HTR-8/SVneo (cell line): ENCODE measurements at regions not wholly inside any gene's neighbourhood (a gene's known extent, or its start where the extent isn't known, plus 50 kb on each side); places are given as distances from the start of the nearest gene placed in this dataset.
"Not testable (repeated sequence)": the region's sequence is repeated elsewhere in the genome, so short reads cannot be mapped to it uniquely, and the experiment has no call there.

Source experiments
- DNase-seq: peaks from one replicate; pipeline ENCODE4 v3.0.0; 2011; ENCODE audit warnings: low spot score, mixed read lengths; ENCODE audit not compliant: insufficient read length
- FAIRE-seq: peaks from 2 replicates; lab custom pipeline; 2011; peaks lifted over from hg19 to GRCh38; lab: Jason Lieb, UNC

DNA sequence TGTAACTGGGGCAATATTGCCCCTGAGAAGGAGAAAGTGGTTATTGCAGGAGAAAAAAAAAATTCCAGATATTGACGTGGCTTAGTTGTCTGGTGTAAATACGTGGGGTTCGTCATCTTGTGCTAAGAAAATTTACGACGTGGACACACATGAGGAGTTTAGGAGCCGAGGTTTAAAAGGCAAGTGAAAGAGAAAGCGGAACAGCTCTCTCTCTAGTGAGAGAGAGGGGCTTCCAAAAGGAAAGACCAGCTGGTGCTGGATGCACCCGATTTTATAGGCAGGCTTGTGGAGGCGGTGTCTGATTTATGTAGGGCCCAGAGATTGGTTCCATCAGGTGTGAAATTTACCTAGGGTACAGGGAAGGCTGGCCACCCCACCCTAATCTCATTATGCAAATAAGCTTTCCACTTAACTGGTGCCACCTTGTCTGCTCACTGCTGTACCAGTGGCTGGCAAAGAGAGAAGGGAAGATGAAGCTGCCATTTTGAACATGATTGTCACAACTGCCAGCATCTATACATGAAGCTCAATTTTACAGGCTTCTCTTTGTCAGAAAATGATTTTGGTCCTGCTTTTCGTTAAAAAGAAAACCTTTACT lies 845.1 kb downstream of the DACH1 start:
- FAIRE-seq (no peak), DNase-seq (no peak)

DNA sequence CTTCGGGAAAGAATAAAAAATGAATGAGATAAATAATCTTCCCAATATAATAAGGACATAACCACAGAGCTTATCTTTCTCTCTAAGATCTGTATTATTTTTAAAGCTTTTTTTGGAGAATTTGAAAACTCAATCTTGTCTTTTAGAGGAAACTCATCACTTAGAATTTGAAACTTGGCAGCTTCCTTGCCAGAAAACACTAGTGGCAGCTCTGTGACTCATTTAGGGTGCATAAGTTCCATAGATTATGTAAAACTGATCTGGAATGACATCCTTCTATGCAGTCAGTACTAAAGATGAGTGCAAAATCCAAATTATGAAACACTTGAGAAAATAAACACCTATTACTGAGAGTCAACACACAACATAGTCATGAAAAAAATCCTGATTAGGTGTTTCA lies 848.0 kb downstream of the DACH1 start:
- FAIRE-seq: no peak
- no peak for DNase-seq

GRCh38 chr13:71018544-71018943 lies 848.5 kb downstream of the DACH1 start:
- DNase-seq: no peak
- no peak for FAIRE-seq

DNA sequence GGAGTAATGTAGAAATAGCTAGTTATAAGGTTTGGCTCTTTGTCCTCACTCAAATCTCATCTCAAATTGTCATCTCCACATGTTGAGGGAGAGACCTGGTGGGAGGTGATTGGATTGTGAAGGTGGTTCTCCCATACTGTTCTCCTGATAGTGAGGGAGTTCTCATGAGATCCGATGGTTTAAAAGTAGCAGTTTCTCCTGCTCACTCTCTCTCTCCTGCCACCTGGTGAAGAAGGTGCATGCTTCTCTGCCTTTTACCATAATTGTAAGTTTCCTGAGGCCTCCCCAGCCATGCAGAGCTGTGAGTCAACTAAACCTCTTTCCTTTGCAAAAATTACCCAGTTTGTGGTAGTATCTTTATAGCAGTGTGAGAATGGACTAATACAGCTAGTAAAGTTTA lies 849.4 kb downstream of the DACH1 start:
- FAIRE-seq: no peak
- DNase-seq: no peak

- DNase-seq (no peak), FAIRE-seq (no peak)
Measured at GRCh38 chr13:71015516-71015915, 851.5 kb downstream of the DACH1 start.

- DNase-seq: no peak
- no peak for FAIRE-seq
Measured at GRCh38 chr13:71015021-71015420, 852.0 kb downstream of the DACH1 start.

DNA sequence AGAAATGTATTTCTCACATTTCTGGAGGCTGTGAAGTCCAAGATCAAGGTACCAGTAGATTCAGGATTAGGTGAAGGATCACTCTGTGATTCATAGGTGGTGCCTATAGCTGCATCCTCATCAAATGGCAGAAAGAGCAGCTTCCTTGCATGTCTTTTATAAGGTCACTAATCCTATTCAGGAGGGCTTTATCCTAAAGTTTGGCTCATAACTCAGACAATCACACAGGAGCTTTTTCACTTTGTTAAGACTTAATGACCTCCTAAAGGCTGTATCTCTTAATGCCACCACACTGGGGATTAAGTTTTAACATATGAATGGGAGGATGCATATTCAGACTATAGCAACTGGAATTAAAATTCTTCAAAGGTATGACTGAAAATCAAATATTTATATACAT lies 861.1 kb downstream of the DACH1 start:
- DNase-seq (no peak), FAIRE-seq (no peak)

DNA sequence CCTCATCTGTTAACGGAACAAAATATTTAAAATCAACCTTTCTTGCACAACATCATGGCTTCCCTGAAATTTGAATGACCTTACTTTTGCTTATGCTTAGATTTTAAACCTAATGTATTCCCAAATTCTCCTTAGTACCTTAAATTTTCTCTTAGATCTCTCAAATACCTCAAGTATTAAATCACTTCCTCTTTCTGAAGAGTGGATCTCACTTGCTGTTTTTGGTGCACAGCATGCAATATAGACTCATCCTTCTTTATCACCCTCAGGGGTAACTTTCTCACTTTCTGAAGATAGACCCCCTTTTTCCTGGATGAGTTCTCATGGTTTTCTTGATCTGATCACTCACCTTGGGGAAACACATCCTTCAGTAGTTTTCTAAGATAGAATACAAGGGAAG lies 871.7 kb downstream of the DACH1 start:
- FAIRE-seq (no peak), DNase-seq (no peak)

DNA sequence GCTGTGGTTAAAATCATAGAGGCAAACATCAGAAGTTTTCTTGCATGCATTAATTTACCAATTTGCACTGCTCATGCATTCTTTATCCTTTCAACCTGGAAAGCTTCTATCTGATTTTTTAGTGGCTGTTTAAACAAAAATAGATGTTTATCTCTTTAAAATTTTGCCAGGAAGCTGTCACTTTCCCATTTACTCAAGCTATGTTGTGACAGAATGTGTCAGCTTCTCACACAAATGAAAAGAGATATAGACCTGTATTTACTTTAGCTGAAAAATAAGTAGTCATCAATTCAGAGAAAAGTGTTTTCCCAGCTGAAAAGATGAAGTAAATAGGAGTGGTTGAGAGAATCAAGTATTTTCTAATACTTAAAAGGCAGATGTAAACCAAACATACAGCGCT lies 872.8 kb downstream of the DACH1 start:
- FAIRE-seq (no peak), DNase-seq (no peak)

- FAIRE-seq (no peak), DNase-seq (no peak)
Measured at GRCh38 chr13:70987043-70987442, 878.8 kb upstream of the KLHL1 start.

- FAIRE-seq: no peak
- no peak for DNase-seq
Measured at GRCh38 chr13:70985371-70985770, 877.1 kb upstream of the KLHL1 start.

DNA sequence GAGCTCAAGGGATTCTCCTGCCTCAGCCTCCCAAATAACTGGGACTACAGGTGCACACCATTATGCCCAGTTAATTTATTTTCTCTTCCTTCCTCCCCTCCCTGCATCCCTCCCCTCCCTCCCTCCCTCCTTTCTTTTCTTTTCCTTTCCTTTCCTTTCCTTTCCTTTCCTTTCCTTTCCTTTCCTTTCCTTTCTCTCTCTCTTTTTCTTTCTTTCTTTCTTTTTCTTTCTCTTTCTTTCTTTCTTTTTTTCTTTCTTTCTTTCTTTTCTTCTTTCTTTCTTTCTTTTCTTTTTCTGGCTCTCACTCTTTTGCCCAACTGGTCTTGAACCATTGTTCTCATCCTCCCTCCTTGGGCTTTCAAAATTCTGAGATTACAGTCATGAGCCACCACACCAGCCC lies 873.0 kb upstream of the KLHL1 start:
- DNase-seq, FAIRE-seq: not testable (repeated sequence)

- DNase-seq: no peak
- FAIRE-seq: no peak
Measured at GRCh38 chr13:70969321-70969720, 861.1 kb upstream of the KLHL1 start.

- DNase-seq (no peak), FAIRE-seq (no peak)
Measured at GRCh38 chr13:70967564-70967963, 859.3 kb upstream of the KLHL1 start.

DNA sequence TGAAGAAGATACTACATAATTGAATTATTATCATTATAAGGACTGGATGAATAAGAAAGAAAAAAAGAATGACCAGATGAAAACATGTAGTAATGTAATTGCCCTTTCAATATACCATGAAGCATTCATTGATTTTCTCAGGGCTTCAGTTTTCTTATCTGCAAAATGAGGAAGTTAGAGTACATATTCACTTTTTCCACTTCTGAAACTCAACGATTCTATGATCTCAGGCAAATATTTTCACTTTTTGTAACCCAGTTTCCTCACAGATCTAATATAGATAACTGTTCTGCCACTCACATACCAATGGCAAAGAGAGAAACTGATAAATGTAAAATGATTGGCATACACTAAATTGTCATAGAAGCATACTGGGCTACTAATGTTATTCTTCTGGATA lies 856.6 kb upstream of the KLHL1 start:
- FAIRE-seq: no peak
- no peak for DNase-seq

DNA sequence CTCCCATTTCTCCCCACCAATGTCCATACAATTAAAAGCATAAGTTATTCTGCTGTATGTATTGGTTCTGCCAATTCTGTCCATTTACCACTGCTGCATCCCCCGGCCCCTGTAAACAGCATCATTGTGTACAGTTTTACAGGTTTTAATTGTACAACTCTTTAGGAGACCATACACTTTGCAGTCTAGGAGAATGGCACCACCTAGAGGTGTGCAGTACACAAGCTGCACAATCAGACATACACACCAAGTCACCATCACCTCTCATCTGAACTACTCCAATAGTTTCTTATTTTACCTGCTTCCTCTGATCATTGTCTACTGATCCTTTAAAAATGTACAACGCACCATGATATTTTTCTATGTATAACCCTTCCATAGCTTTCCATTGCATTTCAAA lies 855.9 kb upstream of the KLHL1 start:
- no peak for FAIRE-seq
- no peak for DNase-seq

DNA sequence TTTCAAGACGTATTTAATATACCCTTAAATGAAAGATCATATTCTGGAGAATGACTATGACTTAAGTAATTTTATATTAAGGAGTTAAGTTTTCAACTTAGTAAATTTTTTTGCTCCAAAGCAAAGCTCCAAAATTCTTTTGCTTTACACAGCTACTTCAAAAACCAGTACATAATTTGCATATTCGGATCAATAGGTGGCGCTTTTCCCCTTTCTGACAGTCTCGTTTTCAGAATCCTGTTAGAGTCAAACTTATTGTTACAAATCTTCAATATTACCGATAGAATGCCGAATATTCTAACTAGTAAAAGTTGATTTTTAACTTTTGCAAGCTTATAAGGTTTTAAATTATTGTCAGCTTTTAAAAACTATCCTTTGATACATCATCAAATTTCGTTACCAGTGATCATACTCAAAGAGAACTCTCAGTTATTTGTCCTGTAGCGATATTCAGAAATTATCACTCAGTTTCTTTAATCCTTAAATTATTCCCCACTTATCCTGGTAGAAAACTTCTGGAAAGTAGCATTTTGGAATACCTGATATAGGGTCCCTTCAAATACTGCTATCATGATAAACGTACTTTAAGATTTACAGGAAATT lies 852.7 kb upstream of the KLHL1 start:
- no peak for DNase-seq
- FAIRE-seq: no peak

DNA sequence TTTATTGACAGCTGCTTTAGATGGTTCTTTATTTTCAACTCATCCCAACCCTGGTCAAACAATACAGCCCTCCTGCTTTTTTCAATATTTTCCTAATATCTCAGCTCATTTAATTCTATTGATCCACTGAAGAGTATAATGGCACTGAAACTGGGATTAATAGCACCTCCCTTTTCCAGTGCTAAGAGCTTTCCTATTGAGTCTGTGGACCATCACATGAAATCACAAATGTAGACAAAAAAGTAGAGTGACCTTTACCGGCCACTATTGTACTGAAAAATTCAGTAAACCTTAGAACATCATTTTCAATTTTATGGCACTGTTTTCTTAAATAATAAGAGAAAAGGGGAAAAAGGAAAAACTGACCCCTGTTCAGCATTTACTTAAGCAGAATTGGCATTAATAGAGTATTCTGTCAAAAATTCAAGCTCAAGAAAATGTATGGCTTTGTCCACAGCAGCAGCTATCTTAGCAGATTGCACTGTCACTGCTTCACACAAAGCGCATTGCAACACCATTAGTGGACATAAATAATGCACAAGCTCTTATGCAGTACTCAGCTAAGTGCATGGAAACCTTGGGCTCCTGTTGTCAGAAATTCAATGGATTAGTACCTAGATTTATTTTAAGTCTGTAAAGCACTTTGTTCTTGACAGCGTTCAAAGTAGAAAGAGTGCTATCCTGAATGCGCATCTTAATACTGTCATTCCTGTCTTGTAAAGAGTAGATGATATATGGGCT lies 851.0 kb upstream of the KLHL1 start:
- DNase-seq (no peak), FAIRE-seq (no peak)

GRCh38 chr13:70955887-70956286 lies 847.6 kb upstream of the KLHL1 start:
- no peak for FAIRE-seq
- no peak for DNase-seq

DNA sequence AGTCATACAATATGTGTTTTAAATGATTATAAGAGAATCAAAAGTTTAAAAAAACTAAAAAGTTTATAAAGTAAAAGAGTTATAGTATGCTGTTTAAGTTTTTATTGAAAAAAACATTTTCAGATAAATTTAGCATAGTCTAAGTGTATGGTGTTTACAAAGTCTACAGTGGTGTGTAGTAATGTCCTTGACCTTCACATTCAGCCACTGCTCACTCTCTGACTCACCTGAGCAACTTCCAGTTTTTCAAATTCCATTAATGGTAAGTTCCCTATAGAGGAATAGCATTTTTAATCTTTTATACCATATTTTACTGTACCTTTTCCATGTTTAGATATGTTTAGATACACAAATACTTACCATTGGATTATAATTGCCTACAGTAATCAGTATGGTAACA lies 842.4 kb upstream of the KLHL1 start:
- no peak for DNase-seq
- no peak for FAIRE-seq

GRCh38 chr13:70945506-70945905 lies 837.3 kb upstream of the KLHL1 start:
- DNase-seq: no peak
- FAIRE-seq: no peak

DNA sequence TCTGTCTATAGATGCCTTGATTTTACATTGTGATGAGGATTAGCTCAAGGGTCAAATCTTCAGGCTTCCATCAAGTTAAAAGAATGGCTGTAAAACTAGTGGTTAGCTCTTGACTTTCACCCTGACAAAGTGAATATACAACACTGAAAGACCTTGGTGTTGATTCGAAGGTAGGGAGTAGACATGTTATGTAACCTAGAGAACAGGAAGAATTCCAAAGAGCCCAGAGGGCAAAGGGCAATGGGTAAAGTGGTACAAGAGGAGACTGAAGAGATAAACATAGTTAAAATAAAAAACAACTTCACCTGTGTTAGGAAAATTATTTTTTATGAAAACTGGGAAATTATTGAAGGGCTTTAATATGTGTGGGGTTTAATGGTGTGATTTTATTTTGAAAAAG lies 833.2 kb upstream of the KLHL1 start:
- DNase-seq (no peak), FAIRE-seq (no peak)
